HepG2 (cell line): ENCODE measurements at regions not wholly inside any gene's neighbourhood (a gene's known extent, or its start where the extent isn't known, plus 50 kb on each side); places are given as distances from the start of the nearest gene placed in this dataset.

Source experiments
- FOXP1 ChIP-seq, 2 experiments: fragments of 450-650 bp in 1 of 2; IDR thresholded peaks; 2 replicates each; pipeline ENCODE4 v1.6.1; 2017 to 2018; ENCODE audit warnings: antibody characterized with exemption in 1 of 2
- HNRNPUL1 ChIP-seq: fragments of 200-400 bp; formaldehyde crosslinking; IDR thresholded peaks from 2 replicates; pipeline ENCODE4 v1.6.1; 2017; ENCODE audit warnings: low read depth, mild to moderate bottlenecking, low read length, moderate library complexity
- POGZ ChIP-seq: sonication (generic); formaldehyde crosslinking; IDR thresholded peaks from 2 replicates; pipeline ENCODE4 v1.4.0; 2020; ENCODE audit warnings: mild to moderate bottlenecking, missing genetic modification reagents
- SOX13 ChIP-seq, 3 experiments: fragments of 450-650 bp in 1 of 3; sonication (generic) in 1 of 3; formaldehyde crosslinking in 1 of 3; IDR thresholded peaks in 2 of 3; conservative IDR thresholded peaks in 1 of 3; 2 replicates each; pipeline versions ENCODE4 v1.5.0 to v1.6.1; 2016 to 2020; ENCODE audit warnings: antibody characterized with exemption in 1 of 3, mild to moderate bottlenecking in 1 of 3, missing compliant biosample characterization in 1 of 3, missing genetic modification reagents in 1 of 3, moderate library complexity in 1 of 3
- ZNF33A ChIP-seq: sonication (generic); formaldehyde crosslinking; IDR thresholded peaks from 2 replicates; pipeline ENCODE4 v1.5.1; 2020; ENCODE audit warnings: missing genetic modification reagents, mild to moderate bottlenecking, moderate library complexity, borderline replicate concordance
- ZNF878 ChIP-seq: sonication (generic); formaldehyde crosslinking; IDR thresholded peaks from 2 replicates; pipeline ENCODE4 v1.8.1; 2023; ENCODE audit warnings: mild to moderate bottlenecking, missing genetic modification reagents, moderate library complexity
- TF ChIP-seq, protein P1 (sequence below): sonication (generic); formaldehyde crosslinking; IDR thresholded peaks from 2 replicates; pipeline ENCODE4 v1.5.0; 2020; ENCODE audit warnings: missing genetic modification reagents
- TF ChIP-seq, protein P2 (sequence below): sonication (generic); formaldehyde crosslinking; IDR thresholded peaks from 2 replicates; pipeline ENCODE4 v1.4.0; 2020; ENCODE audit warnings: mild to moderate bottlenecking, missing genetic modification reagents, borderline replicate concordance
- TF ChIP-seq, protein P3 (sequence below): IDR thresholded peaks from 2 replicates; pipeline ENCODE4 v1.6.1; 2016; ENCODE audit warnings: low read depth, control low read depth
- TF ChIP-seq, protein P4 (sequence below), 2 experiments: IDR thresholded peaks; 2 replicates each; pipeline ENCODE4 v1.6.1; 2011 to 2012; ENCODE audit warnings: low read length in 2 of 2, borderline replicate concordance in 1 of 2, low read depth in 1 of 2, mild to moderate bottlenecking in 1 of 2, moderate library complexity in 1 of 2
- TF ChIP-seq, protein P5 (sequence below): sonication (generic); formaldehyde crosslinking; IDR thresholded peaks from 2 replicates; pipeline ENCODE4 v1.8.1; 2022; ENCODE audit warnings: low read depth, mild to moderate bottlenecking, missing genetic modification reagents
- TF ChIP-seq, protein P6 (sequence below): sonication (generic); formaldehyde crosslinking; IDR thresholded peaks from 2 replicates; pipeline ENCODE4 v1.8.1; 2023; ENCODE audit warnings: mild to moderate bottlenecking, missing genetic modification reagents, borderline replicate concordance

DNA sequence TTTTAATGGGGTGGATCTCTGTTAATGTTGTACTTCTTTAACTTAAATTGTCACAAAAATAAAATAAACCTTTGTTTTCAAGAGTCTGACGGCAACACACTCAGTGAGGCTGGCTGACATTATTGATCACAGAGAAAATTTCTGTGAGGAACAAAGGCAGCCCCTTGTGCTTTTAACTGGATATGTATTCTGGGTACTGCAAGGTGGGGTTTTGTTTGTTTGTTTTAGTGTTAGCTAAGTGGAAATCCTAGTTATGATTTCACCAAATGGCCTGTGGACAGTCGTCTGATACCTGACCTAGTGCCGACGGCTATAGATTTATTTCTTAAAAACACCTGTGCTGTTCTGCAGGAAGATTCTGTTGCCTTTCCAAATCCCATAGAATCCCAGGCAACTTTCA is 1329.5 kb upstream of the ZEB2 start (continued):
- TF ChIP-seq, protein P1, sequence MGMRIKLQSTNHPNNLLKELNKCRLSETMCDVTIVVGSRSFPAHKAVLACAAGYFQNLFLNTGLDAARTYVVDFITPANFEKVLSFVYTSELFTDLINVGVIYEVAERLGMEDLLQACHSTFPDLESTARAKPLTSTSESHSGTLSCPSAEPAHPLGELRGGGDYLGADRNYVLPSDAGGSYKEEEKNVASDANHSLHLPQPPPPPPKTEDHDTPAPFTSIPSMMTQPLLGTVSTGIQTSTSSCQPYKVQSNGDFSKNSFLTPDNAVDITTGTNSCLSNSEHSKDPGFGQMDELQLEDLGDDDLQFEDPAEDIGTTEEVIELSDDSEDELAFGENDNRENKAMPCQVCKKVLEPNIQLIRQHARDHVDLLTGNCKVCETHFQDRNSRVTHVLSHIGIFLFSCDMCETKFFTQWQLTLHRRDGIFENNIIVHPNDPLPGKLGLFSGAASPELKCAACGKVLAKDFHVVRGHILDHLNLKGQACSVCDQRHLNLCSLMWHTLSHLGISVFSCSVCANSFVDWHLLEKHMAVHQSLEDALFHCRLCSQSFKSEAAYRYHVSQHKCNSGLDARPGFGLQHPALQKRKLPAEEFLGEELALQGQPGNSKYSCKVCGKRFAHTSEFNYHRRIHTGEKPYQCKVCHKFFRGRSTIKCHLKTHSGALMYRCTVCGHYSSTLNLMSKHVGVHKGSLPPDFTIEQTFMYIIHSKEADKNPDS (CRISPR knock-in tag) = no peak
- TF ChIP-seq, protein P2, sequence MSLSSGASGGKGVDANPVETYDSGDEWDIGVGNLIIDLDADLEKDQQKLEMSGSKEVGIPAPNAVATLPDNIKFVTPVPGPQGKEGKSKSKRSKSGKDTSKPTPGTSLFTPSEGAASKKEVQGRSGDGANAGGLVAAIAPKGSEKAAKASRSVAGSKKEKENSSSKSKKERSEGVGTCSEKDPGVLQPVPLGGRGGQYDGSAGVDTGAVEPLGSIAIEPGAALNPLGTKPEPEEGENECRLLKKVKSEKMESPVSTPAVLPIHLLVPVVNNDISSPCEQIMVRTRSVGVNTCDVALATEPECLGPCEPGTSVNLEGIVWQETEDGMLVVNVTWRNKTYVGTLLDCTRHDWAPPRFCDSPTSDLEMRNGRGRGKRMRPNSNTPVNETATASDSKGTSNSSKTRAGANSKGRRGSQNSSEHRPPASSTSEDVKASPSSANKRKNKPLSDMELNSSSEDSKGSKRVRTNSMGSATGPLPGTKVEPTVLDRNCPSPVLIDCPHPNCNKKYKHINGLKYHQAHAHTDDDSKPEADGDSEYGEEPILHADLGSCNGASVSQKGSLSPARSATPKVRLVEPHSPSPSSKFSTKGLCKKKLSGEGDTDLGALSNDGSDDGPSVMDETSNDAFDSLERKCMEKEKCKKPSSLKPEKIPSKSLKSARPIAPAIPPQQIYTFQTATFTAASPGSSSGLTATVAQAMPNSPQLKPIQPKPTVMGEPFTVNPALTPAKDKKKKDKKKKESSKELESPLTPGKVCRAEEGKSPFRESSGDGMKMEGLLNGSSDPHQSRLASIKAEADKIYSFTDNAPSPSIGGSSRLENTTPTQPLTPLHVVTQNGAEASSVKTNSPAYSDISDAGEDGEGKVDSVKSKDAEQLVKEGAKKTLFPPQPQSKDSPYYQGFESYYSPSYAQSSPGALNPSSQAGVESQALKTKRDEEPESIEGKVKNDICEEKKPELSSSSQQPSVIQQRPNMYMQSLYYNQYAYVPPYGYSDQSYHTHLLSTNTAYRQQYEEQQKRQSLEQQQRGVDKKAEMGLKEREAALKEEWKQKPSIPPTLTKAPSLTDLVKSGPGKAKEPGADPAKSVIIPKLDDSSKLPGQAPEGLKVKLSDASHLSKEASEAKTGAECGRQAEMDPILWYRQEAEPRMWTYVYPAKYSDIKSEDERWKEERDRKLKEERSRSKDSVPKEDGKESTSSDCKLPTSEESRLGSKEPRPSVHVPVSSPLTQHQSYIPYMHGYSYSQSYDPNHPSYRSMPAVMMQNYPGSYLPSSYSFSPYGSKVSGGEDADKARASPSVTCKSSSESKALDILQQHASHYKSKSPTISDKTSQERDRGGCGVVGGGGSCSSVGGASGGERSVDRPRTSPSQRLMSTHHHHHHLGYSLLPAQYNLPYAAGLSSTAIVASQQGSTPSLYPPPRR (CRISPR knock-in tag) = 0 out of 2 replicates have a peak, but pooled peaks have one; percentile 18
- TF ChIP-seq, protein P3, sequence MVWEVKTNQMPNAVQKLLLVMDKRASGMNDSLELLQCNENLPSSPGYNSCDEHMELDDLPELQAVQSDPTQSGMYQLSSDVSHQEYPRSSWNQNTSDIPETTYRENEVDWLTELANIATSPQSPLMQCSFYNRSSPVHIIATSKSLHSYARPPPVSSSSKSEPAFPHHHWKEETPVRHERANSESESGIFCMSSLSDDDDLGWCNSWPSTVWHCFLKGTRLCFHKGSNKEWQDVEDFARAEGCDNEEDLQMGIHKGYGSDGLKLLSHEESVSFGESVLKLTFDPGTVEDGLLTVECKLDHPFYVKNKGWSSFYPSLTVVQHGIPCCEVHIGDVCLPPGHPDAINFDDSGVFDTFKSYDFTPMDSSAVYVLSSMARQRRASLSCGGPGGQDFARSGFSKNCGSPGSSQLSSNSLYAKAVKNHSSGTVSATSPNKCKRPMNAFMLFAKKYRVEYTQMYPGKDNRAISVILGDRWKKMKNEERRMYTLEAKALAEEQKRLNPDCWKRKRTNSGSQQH = no peak
- TF ChIP-seq ZNF33A (CRISPR knock-in tag) = no peak
- no peak for TF ChIP-seq HNRNPUL1
- TF ChIP-seq, protein P4, sequence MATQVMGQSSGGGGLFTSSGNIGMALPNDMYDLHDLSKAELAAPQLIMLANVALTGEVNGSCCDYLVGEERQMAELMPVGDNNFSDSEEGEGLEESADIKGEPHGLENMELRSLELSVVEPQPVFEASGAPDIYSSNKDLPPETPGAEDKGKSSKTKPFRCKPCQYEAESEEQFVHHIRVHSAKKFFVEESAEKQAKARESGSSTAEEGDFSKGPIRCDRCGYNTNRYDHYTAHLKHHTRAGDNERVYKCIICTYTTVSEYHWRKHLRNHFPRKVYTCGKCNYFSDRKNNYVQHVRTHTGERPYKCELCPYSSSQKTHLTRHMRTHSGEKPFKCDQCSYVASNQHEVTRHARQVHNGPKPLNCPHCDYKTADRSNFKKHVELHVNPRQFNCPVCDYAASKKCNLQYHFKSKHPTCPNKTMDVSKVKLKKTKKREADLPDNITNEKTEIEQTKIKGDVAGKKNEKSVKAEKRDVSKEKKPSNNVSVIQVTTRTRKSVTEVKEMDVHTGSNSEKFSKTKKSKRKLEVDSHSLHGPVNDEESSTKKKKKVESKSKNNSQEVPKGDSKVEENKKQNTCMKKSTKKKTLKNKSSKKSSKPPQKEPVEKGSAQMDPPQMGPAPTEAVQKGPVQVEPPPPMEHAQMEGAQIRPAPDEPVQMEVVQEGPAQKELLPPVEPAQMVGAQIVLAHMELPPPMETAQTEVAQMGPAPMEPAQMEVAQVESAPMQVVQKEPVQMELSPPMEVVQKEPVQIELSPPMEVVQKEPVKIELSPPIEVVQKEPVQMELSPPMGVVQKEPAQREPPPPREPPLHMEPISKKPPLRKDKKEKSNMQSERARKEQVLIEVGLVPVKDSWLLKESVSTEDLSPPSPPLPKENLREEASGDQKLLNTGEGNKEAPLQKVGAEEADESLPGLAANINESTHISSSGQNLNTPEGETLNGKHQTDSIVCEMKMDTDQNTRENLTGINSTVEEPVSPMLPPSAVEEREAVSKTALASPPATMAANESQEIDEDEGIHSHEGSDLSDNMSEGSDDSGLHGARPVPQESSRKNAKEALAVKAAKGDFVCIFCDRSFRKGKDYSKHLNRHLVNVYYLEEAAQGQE (IDR thresholded peaks at IDR 0.05; ENCODE audit: borderline replicate concordance in 1 of 2, low read depth in 1 of 2, low read length in 2 of 2) = 0 out of 4 replicates have a peak, but pooled peaks of 1 of the 2 experiments have one; percentile 44
- TF ChIP-seq, protein P5, sequence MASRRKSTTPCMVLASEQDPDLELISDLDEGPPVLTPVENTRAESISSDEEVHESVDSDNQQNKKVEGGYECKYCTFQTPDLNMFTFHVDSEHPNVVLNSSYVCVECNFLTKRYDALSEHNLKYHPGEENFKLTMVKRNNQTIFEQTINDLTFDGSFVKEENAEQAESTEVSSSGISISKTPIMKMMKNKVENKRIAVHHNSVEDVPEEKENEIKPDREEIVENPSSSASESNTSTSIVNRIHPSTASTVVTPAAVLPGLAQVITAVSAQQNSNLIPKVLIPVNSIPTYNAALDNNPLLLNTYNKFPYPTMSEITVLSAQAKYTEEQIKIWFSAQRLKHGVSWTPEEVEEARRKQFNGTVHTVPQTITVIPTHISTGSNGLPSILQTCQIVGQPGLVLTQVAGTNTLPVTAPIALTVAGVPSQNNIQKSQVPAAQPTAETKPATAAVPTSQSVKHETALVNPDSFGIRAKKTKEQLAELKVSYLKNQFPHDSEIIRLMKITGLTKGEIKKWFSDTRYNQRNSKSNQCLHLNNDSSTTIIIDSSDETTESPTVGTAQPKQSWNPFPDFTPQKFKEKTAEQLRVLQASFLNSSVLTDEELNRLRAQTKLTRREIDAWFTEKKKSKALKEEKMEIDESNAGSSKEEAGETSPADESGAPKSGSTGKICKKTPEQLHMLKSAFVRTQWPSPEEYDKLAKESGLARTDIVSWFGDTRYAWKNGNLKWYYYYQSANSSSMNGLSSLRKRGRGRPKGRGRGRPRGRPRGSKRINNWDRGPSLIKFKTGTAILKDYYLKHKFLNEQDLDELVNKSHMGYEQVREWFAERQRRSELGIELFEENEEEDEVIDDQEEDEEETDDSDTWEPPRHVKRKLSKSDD = no peak
- peak; percentile 82 for TF ChIP-seq POGZ (CRISPR knock-in tag)
- no peak for TF ChIP-seq ZNF878 (CRISPR knock-in tag)
- no peak for TF ChIP-seq SOX13 (IDR thresholded peaks at IDR 0.05)
- peak in 1 of 2 experiments; percentile 69; a peak in 2 of 4 replicates for TF ChIP-seq SOX13 (CRISPR knock-in tag; conservative IDR thresholded peaks at IDR 0.05 in 1 of 2, IDR thresholded peaks at IDR 0.05 in 1 of 2)
- no peak for TF ChIP-seq FOXP1 (IDR thresholded peaks at IDR 0.05)
- peak; percentile 68; the same call in 1 of the 2 replicates for TF ChIP-seq FOXP1 (CRISPR knock-in tag; IDR thresholded peaks at IDR 0.05)
- TF ChIP-seq, protein P6, sequence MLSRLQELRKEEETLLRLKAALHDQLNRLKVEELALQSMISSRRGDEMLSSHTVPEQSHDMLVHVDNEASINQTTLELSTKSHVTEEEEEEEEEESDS = no peak
